Nephron progenitor cell (in vitro differentiated cells): ENCODE measurements at regions not wholly inside any gene's neighbourhood (a gene's known extent, or its start where the extent isn't known, plus 50 kb on each side); places are given as distances from the start of the nearest gene placed in this dataset.

Experiments
- DNase-seq: peaks from one replicate; pipeline ENCODE4 v3.0.0; 2021
- H3K27ac Mint-ChIP-seq: 2 replicates; pipeline ENCODE4 v1.8.0; 2021; ENCODE audit warnings: mild to moderate bottlenecking, moderate library complexity, mixed read lengths
- H3K27me3 Mint-ChIP-seq: 2 replicates; pipeline ENCODE4 v1.8.0; 2021; ENCODE audit warnings: mild to moderate bottlenecking, low read depth, mixed read lengths; ENCODE audit not compliant: poor library complexity
- H3K36me3 Mint-ChIP-seq: 2 replicates; pipeline ENCODE4 v1.8.0; 2021; ENCODE audit warnings: low read depth, mixed read lengths
- H3K4me1 Mint-ChIP-seq: 2 replicates; pipeline ENCODE4 v1.8.0; 2021; ENCODE audit warnings: mixed read lengths
- H3K4me3 Mint-ChIP-seq: 2 replicates; pipeline ENCODE4 v1.8.0; 2021; ENCODE audit warnings: mild to moderate bottlenecking, moderate library complexity, mixed read lengths
- H3K9me3 Mint-ChIP-seq: 2 replicates; pipeline ENCODE4 v1.8.0; 2021; ENCODE audit warnings: mild to moderate bottlenecking, moderate library complexity, mixed read lengths
- TF ChIP-seq, protein P1 (sequence below): fragments of 200-600 bp; sonication (generic); IDR thresholded peaks from 2 replicates; pipeline ENCODE4 v1.5.0; 2021; ENCODE audit warnings: antibody characterized with exemption

DNA sequence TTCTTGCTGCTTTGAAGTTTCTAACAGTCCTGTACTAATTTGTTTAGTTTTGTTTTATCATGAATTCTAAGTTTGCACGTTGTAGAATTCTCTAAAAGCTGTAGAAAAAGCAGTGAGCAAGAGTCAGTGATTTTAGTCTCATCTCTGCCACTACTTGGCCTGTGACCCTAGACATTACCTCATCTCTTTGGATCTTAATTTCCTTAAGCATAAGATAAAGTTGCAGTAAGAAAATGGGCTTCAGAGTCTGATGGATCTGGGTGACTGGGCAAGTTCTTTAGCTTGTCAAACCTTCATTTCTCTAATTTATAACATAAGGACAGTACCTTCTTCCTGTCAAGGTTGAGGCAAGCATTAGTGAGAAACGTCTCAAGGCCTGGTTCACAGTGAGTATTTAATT, 247.9 kb downstream of the DMRT2 start:
- Mint-ChIP-seq H3K4me3 (no peak overlapping the region), H3K4me1 (no peaks in the 10 kb centered on the region), H3K36me3 (no peaks in the 10 kb centered on the region), H3K9me3 (peaks cover 52% of the 10 kb centered on the region), H3K27me3 (peaks cover 14% of the 10 kb centered on the region), H3K27ac (no peak overlapping the region)
- TF ChIP-seq, protein P1, sequence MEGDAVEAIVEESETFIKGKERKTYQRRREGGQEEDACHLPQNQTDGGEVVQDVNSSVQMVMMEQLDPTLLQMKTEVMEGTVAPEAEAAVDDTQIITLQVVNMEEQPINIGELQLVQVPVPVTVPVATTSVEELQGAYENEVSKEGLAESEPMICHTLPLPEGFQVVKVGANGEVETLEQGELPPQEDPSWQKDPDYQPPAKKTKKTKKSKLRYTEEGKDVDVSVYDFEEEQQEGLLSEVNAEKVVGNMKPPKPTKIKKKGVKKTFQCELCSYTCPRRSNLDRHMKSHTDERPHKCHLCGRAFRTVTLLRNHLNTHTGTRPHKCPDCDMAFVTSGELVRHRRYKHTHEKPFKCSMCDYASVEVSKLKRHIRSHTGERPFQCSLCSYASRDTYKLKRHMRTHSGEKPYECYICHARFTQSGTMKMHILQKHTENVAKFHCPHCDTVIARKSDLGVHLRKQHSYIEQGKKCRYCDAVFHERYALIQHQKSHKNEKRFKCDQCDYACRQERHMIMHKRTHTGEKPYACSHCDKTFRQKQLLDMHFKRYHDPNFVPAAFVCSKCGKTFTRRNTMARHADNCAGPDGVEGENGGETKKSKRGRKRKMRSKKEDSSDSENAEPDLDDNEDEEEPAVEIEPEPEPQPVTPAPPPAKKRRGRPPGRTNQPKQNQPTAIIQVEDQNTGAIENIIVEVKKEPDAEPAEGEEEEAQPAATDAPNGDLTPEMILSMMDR, result no peak
- no peak for DNase-seq

GRCh38 chr9:1300941-1301340, 250.8 kb downstream of the DMRT2 start:
- TF ChIP-seq, protein P1, result no peak
- no peak for DNase-seq
- Mint-ChIP-seq H3K9me3 (peaks cover 52% of the 10 kb centered on the region), H3K4me1 (no peaks in the 10 kb centered on the region), H3K4me3 (no peak overlapping the region), H3K27ac (no peak overlapping the region), H3K27me3 (peaks cover 14% of the 10 kb centered on the region), H3K36me3 (no peaks in the 10 kb centered on the region)

DNA sequence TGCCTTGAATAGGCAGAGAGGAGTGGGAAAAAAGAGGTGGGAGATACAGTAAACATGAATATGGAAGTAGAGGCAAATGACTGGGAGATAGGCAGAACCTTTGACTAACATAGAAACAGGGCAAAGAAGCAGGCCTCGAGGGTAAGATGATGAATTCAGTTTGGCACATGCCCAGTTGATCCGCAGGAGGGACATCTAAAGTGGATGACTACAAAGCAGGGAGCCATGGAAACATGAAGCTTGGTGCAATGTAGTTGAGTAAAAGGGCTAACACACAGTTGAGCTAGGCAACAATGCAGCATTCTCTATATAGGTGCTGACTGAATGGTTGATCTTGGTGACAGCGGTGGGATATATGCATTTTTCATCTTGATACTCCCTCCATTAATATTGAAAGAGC, 253.8 kb downstream of the DMRT2 start:
- H3K4me3 Mint-ChIP-seq, result no peak overlapping the region
- DNase-seq, result no peak
- no peaks in the 10 kb centered on the region for H3K4me1 Mint-ChIP-seq
- H3K27me3 Mint-ChIP-seq, result peaks cover 7% of the 10 kb centered on the region
- H3K36me3 Mint-ChIP-seq, result no peaks in the 10 kb centered on the region
- TF ChIP-seq, protein P1, result no peak
- no peak overlapping the region for H3K27ac Mint-ChIP-seq
- peaks cover 47% of the 10 kb centered on the region for H3K9me3 Mint-ChIP-seq

DNA sequence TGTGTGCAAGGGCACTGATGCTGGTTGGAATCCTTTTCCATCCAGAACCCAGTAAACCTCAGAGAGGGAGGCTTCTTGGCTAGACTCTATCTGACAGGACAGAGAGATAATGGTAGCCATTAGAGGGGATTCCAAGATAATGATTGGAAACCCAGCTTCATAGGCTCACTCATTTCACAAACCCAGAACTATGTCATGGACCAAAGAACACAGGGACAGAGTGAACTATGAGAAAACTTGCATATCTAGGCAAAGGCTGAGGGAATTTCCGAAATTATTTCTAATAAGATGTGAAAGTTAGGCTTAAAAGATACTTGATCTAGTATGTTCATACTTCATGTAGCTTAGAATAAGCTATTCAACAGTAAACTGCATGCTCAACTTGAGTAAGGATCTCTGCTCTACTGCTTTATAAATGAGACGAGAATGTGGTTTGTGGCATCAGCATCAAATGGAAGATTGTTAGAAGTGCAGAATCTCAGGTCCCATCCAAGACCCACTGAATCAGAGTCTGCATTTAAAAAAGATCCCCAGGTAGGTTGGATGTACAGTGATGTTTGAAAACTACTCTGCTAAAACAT, 261.4 kb downstream of the DMRT2 start:
- DNase-seq, result no peak
- Mint-ChIP-seq H3K4me3 (no peak overlapping the region), H3K9me3 (peaks cover 74% of the 10 kb centered on the region)

GRCh38 chr9:1319436-1319835, 269.3 kb downstream of the DMRT2 start:
- Mint-ChIP-seq H3K36me3 (no peaks in the 10 kb centered on the region), H3K27ac (peak overlapping the region; percentile 37), H3K4me3 (no peak overlapping the region), H3K27me3 (peaks cover 21% of the 10 kb centered on the region), H3K9me3 (peaks cover 66% of the 10 kb centered on the region), H3K4me1 (peaks cover 29% of the 10 kb centered on the region)
- TF ChIP-seq, protein P1, result no peak
- no peak for DNase-seq

More for the DNA sequence above, 261.4 kb downstream of the DMRT2 start:
- Mint-ChIP-seq H3K27ac (no peak overlapping the region), H3K27me3 (peaks cover 16% of the 10 kb centered on the region), H3K4me1 (no peaks in the 10 kb centered on the region), H3K36me3 (no peaks in the 10 kb centered on the region)
- TF ChIP-seq, protein P1, result no peak

GRCh38 chr9:1320051-1320557, 269.9 kb downstream of the DMRT2 start:
- Mint-ChIP-seq H3K4me3 (no peak overlapping the region), H3K36me3 (no peaks in the 10 kb centered on the region), H3K9me3 (peaks cover 62% of the 10 kb centered on the region), H3K27me3 (peaks cover 21% of the 10 kb centered on the region), H3K4me1 (peaks cover 29% of the 10 kb centered on the region), H3K27ac (no peak overlapping the region)
- no peak for DNase-seq
- TF ChIP-seq, protein P1, result no peak
